CD4-positive, alpha-beta T cell treated with Interleukin-10 for 1 hour (primary cell): ENCODE measurements at regions not wholly inside any gene's neighbourhood (a gene's known extent, or its start where the extent isn't known, plus 50 kb on each side); places are given as distances from the start of the nearest gene placed in this dataset.
"Not testable (repeated sequence)": the region's sequence is repeated elsewhere in the genome, so short reads cannot be mapped to it uniquely, and the experiment has no call there.

Source experiments
- DNase-seq: peaks from one replicate; pipeline ENCODE4 v3.0.0-alpha.2; 2020

DNA sequence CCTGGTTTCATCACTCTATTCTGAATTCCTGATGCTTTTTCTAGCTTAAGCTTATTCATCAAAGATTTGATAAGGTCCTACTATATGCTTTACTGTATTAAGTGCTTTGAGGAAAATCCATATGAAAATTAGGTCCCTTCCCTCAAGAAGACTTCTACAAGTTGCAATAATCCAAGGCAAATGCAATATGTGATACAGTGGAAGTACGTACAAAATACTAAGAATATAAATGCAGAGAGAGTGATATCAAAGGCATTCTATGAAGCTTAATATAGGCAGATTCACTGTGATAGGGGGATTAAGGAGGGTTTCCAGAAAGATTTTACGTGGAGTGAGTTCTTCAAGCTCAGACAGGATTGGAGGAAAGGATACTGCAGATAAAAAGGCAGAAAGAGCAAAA lies 142.1 kb downstream of the C6orf118 start:
- DNase-seq: no peak

DNA sequence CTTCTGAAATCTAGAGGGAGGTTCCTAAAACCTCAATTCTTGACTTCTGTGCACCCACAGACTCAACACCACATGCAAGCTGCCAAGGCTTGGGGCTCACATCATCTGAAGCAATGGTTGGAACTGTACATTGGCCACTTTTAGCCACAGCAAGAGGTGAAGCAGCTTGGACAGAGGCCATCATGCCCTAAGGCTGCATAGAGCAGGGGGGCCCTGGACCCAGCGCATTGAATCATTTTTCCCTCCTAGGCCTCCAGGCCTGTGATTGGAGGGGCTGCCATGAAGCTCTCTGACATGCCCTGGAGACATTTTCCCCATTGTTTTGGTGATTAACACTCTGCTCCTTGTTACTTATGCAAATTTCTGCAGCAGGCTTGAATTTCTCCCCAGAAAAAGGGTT lies 145.9 kb downstream of the C6orf118 start:
- no peak for DNase-seq

DNA sequence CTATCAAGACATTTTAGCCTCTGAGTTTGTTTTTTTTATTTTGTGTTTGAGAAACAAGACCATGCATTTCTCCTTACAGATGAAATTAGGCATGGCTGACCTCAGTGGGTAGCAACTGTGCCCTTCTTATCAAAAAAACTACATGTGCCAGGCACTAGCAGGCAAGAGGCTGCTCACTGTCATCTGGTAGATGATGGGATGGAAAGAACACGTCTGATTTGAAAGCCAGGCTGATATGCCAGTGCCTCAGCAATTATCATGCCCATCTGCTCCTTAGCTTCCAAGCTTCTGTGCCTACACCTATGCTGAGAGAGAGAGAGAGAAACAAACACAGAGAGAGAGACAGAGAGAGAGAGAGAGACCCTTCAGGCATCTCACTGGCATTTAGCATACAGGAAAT lies 149.9 kb downstream of the C6orf118 start:
- DNase-seq: no peak

DNA sequence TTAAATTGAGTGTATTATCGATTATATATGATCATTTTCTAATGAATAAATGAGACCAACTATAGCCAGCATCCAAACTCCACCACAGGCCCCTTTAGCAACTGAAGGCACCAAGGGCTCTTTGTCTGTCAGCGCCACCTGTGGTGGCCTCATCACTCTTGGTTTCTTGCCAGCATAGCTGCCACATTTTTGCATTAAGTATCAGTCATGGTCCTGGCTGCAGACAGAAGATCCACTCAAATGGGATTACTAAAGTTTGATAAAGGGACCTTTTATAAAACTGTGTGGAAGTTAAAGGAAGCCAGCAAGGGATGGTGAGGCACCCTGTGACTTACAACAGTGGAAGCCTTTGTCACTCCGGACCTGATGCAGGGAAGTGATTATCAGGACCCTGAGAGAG lies 162.9 kb downstream of the C6orf118 start:
- no peak for DNase-seq

DNA sequence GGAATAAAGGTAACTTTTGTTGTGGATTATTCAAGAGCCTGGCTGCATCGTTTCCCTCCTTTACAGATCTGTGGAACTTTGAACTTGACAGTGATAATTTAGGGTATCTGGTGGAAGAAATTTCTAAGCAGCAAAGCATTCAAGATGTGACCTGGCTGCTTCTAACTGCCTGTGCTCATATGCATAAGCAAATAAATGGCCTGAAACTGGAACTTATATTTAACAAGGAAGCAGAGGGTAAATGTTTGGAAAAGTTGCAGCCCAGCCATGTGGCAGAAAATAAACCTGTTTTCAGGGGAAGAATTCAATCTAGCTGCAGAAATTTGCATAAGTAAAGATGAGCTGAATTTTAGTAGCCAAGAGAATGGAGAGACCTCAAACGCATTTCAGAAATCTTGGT lies 173.5 kb downstream of the C6orf118 start:
- no peak for DNase-seq

DNA sequence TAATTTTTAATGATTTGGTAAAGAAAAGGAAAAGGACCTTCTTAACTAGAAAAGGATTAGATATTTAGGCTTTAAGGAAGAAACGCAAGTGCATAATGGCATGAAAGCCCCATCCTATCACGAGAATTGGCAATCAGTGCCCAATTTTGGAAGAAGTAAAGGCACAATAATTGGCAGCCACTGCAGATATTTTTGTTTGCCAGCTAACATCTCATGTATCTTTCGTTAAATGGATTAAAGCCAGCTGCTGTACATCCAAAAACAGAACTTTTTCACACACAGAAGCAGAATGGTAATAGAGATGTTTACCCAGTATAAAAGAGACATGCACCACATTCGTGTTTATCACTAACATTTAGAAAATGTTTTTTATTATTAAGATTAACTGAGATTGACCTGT lies 180.3 kb downstream of the C6orf118 start:
- DNase-seq: no peak

DNA sequence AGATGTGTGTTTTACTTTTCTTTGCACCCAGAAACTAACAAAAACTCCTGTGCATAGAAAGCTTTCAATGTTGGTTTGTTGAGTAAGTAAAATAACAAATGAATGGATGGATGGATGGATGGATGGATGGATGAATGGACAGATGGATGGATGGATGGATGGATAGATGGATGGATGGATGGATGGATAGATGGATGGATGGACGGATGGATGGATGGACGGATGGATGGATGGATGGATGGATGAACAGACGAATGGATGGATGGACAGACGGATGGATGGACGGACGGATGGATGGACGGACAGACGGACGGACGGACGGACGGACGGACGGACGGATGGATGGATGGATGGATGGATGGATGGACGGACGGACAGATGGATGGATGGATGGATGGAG lies 181.7 kb downstream of the C6orf118 start:
- DNase-seq: not testable (repeated sequence)

DNA sequence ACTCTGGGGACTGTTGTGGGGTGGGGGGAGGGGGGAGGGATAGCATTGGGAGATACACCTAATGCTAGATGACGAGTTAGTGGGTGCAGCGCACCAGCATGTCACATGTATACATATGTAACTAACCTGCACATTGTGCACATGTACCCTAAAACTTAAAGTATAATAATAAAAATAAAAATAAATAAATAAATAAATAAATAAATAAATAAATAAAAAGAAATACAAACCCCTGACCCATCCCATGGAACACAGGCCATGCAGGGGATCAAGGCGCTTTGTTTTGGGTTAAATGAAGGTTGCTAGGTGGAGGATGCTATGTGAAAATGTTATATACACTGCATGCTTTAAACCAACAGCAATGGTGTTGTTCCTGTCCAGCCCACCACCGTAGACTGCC lies 184.7 kb downstream of the C6orf118 start:
- DNase-seq: not testable (repeated sequence)

DNA sequence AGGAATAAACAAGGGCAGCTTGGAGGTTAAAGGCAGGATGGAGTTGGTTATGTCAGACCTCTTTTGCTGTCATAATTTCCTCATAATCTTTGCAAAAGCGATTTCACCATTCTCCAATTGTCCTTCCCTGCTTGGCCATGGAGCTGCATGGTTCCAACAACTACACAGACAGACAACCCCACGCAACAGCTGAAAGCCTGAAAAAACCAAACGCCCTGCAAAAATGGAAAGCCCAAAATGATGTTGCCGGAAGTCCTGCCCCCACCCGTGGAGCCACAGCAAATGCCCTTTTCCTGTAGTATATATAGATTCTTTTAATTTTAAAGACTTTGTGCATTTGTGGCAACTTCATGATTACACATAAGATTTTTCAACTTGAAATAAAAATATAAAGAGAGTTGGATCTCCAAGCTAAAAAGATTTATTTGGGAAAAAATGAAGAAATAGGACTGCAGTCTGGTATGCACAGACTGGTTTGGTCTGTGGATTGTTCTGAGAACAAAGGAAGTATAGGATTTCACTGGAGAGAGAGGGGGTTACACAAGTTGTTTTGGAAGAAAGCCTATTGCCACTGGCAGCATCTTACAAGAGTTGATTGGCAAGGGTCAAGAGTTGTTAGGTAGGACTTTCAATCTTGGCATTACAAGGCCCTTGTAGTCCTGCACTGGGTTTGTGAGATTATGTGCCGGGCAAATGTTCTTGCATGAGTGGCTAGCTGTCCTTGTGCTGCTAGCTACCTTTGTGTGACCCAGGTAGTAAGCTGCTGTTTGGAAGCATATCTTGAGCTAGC lies 190.0 kb downstream of the C6orf118 start:
- no peak for DNase-seq

DNA sequence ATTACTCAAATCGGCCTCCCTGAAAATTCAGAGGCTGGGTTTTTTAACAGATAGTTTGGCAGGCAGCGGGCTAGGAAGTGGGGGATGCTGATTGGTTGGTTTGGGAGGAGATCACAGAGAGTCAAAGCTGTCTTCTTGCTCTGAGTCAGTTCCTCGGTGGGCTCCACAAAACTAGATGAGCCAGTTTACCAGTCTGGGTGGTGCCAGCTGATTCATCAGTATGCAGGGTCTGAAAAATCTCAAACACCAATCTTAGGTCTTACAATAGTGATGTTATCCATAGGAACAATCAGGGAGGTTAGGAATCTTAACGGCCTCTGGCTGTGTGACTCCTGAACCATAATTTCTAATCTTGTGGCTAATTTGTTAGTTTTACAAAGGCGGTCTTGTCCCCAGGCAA lies 190.7 kb downstream of the C6orf118 start:
- no peak for DNase-seq

DNA sequence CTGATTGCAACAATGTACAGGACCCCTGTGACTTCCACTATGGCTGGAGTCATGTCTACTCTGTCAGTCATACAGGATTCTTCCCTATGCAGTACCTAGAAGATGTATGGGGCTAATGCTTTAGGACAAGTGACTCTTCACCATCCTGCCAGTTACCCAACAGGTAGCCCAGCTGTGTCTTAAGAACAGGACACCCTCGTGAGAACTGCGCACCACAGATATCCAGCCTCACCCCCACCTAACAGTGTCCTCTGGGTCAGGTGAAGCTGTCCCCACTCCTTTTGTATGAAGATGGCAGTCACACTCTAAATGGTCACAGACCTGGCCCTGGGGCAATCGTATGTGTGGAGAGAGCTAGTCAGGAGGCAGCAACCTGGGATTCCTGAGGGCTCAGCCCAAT lies 191.6 kb downstream of the C6orf118 start:
- no peak for DNase-seq

DNA sequence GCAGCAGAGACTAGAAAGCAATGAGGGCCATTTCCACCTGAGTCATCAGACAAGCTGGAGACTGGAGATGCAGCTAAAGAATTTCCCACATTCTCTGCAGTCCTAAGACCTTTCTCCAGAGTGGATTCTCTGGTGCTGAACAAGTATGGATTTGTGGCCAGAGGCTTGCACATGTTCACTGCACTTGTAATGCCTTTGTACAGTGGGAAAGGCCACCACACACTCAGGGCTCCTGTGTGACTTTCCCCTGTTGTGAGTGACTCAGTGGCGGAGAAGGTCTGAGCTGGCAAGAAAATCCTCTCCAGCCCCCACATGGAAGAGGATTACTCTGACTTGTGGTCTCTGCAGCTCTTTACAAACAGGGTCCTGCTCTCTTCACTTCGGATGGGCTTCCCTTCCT lies 192.3 kb downstream of the C6orf118 start:
- no peak for DNase-seq

DNA sequence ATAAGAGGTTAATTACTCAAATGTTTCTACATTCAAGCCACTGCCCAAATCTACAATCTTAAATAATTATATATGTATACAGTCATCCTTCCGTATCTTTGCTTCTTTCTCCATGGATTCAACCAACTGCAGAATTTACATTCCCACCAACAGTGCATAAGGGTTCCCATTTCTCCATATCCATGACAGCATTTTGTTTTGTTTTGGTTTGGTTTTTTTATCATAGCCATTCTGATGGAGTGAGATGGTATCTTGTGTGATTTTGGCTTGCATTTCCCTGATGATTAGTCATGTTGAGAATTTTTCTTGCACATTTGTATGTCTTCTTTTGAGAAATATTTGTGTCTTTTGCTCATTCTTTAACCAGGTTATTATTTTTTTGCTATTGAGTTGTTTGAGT lies 198.5 kb downstream of the C6orf118 start:
- no peak for DNase-seq

DNA sequence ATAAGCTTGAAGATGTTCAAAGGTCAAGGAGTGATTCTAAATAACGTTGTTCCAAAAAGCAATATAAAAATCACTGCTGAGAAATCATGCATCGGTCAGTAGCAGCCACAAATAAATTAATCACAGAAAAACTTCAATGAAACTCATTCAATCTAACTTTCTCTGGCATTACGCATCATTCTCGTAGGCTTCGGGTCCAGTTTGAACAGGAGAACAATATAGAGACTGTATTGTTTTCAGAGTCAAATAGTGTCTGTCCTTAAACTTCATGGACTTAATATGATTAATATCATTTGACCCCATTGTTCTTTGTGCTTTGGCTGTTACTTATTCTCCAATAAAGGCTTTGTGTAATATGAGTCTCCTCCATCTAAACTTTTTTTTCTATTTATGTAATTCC lies 200.4 kb downstream of the C6orf118 start:
- no peak for DNase-seq

DNA sequence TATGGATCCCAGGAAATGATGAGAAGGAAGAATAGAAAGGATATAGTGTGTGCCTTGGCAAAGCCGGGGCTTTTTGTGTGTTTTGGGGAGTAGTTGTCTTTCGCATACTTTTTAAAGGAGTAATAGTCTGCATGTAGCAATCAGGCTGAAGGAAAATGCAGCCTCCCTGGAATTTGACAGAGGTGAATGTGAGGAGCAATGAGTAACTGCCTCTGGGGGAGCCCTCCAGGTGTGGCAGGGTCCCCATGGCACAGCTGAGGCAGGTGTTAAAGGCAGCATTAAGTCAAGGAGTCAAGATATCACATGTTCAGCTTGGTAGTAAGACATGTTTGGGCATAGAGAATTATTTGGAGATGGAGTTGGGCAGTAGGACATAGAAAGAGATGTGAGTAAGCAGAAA lies 203.1 kb downstream of the C6orf118 start:
- DNase-seq: no peak

DNA sequence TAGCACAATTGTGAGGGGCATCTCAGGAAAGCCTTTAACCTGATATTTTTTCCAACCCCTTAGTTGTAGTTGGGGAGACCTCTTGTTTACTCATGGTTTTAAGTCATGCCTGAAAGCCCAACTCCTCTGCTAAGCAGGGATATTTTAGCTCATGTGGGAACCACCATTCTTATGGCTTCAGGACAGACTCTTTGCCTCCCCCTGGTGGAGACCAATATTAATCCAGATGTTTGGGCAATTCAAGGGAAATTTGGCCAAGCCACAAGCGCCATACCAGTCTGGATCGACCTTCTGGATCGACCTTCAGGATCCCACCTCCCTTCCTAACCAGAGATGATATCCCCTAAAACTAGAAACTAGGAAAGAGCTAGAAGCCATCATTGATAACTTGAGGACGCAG lies 211.2 kb downstream of the C6orf118 start:
- no peak for DNase-seq

DNA sequence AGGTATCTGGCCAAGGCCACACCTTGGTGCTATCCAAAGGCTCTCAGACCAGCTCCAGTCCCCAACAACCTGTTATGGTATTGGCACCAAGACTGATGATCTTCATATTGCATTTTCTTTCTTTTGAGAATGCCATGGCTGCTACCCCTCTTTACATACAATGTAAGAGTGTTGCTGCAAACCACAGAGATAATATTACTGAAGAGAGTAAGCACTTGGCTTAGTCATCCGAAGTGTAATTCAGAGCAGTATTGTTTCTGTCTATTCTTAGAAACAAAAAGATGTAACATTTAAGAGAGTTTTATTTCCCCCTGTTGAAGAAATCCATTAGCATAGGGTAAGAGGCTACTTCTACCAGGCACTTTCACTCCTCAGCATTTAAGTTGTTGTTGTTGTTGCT lies 212.5 kb downstream of the C6orf118 start:
- no peak for DNase-seq

DNA sequence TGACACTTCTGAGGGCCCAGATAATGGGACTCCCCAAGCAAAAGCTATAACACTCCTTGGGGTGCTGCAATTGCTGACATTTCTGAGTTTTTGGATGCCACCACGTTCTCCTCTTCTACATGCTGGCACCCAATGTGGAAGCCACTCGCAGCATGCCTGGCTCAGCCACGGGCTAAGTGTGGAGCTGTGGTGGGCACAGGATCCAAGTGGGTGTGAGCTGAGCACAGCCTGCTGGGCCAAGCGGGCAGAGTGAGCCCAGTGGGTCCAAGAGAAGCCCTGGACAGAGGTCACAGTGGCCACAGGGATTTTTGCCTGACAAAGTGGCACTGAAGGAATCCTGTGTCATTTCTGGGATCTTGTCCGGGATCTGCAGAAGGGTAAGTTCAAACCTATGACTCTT lies 213.2 kb downstream of the C6orf118 start:
- DNase-seq: no peak

DNA sequence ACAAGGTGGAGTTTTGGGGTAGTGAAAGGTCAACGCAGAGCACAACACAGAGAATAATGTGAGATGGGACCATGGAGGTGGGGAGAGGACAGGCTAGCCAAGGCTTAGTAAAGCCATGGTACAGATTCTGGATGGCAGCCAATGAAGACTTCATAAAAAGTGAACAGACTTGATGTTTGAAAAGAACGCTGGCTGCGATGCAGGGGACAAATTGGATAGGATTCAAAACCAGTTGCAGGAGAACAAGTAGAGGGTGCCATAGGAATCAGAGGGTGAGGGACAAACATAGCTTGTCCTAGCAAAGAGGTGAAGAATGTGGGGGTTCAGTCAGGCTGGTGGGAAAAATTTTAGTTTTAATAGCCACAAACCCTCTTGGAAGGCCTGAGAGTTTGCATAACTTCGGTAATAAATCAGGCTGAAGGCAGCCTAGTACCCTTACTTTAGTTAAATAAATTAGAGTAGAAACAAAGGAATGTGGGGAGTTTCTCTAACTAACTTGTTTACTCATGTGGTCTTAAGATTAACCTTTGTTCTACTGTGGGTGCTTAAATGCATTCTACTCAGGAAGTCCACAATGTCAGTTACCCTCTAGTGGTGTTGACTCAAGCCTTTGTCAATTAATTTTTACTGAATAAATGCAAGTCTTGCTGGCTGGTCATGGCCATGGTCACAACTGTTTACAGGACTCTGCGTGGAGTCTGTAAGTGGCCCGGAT lies 216.4 kb downstream of the C6orf118 start:
- no peak for DNase-seq

DNA sequence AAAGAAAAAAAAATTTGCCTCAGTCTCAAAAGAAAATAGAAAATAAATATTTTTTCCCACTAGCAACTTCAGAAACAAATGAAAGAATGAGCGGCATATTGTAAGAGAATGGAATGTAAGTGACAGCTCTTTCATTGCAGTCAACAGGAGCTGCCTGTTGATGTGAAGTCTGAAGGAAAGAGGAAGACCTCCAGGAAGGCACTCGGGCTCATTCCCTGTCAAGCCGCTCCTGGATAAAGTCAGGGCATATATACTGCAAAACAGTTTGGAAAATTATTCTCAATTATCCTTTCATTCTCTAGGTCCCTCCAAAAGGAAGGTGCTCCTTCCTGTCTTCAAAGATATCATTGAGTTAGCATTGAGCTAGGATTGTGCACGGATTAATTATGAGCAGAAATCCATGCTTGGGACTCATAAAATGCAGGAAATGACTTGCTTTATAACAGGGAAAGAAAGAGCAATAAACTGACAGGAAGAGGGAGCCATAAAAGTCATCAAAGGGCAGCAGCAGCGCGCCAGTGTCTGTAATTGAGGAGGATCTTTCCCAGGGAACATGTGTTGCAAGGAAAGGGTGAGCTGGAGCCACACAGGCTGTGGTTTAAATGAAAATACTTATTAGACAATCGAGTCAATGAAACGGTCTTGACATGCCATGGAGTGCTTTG lies 218.2 kb downstream of the C6orf118 start:
- no peak for DNase-seq

DNA sequence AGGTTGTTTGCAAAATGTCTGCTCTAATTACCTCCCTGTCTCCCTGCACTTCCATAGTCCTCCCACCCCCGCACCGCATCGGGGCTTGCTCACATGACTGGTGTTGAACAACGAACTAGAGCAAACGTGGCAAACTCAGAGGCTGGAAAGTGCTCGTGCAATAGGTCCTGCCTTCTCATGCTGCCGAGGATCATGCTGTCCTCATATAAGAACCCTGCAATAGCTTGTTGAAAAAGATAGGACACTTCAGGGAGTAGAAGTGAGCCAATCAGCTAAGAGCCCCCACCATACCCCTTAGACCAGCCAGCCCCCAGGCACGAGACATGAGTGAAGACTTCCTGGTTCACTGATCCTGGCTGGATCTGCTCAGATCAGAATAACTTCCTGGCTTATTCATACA lies 219.2 kb downstream of the C6orf118 start:
- DNase-seq: no peak

DNA sequence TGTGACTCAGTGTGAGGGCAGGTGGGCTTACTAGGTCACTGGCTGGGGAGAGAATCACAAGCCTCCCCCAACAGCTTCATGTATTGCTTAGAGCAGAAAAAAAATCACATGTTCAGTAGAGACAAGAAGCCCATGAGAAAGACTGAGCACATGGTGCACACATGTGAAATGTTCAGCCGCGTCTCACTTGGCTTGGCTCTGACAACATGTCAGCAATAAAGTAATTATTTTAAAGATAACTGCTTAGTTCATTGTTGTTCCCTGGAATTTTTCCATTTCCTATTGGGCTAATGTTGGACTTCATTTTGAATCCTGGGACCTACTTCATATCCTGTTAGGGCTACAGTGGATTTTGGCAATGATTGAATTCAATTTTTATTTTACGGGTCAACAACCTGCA lies 222.6 kb downstream of the C6orf118 start:
- no peak for DNase-seq

DNA sequence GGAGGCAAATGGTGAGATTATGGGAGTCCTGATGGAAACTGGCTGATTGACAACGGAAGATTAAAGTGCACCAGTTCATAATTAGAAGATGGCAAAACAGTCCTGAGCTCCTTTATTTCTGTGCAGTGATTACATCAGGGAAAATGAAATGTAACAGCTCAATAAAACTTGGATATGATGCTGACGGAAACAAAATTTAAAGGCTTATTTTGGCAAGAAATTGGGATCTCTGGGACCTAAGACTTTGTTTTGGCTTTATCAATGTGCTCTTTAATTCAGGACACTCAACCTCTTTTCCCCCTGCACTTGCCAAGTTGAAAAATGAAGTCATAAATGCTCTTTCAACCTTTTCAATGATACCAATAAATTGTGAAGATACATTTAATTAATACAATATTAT lies 226.8 kb downstream of the C6orf118 start:
- no peak for DNase-seq

DNA sequence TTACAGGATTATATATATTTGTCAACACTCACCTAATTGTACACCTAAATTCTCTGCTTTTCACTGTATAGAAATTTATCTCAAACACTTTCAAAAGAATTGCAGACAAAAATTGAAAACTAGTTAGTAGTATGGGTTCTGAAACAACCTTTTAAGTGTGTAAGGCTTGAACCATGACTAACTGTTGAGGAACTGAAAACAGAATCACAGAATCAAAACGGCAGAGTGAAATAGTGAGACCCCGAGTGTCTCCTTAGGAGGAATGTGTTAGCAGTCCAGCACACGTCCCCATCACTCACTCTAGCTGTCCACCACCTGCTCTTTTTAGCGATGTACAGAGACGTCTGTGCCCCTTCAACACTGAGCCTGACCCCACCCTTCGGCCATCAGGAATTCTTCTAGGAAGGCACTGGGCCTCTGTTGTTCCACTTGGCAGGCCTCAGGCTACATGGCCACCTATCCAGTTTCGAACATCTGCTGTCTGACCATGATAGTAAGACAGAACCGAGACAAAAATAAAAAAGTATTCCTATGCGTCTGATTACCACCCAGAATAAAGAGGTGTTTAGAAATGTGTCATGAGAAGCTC lies 227.4 kb downstream of the C6orf118 start:
- DNase-seq: no peak
